Testis (tissue), 2 donors: ENCODE measurements at regions not wholly inside any gene's neighbourhood (a gene's known extent, or its start where the extent isn't known, plus 50 kb on each side); places are given as distances from the start of the nearest gene placed in this dataset.

Source experiments
- DNase-seq: peaks from one replicate; pipeline ENCODE4 v3.0.0-alpha.2; 2019
- H3K27ac ChIP-seq, 2 donors: fragments of 200-600 bp; sonication (generic); one replicate each; pipeline ENCODE4 v1.5.1; 2019
- H3K27me3 ChIP-seq: fragments of 200-600 bp; sonication (generic); one replicate; pipeline ENCODE4 v1.5.1; 2019
- H3K36me3 ChIP-seq: fragments of 200-600 bp; sonication (generic); one replicate; pipeline ENCODE4 v1.5.1; 2017; ENCODE audit warnings: low read depth; ENCODE audit errors: missing control alignments
- H3K4me1 ChIP-seq: fragments of 200-600 bp; sonication (generic); one replicate; pipeline ENCODE4 v1.5.1; 2019
- H3K4me3 ChIP-seq, 2 donors: fragments of 200-600 bp; sonication (generic); one replicate each; pipeline ENCODE4 v1.5.1; 2017 to 2019
- H3K9me3 ChIP-seq: fragments of 200-600 bp; sonication (generic); one replicate; pipeline ENCODE4 v1.5.1; 2017
- POLR2A ChIP-seq: fragments of 450-650 bp; IDR thresholded peaks from one replicate; pipeline ENCODE4 v1.6.1; 2017; ENCODE audit warnings: antibody characterized with exemption, mild to moderate bottlenecking, moderate library complexity
- WGBS, 2 donors: methylation state at CpG; one replicate each; pipeline ENCODE4 v1.1.5; 2018; 5-methylcytosine and 5-hydroxymethylcytosine counted together
- intact Hi-C: fragments of 100-400 bp; cut with DNase I; formaldehyde crosslinking; loops from one replicate; pipeline ENCODE4 v1.15.1; 2023; ENCODE audit warnings: low total_unique reads
- TF ChIP-seq, protein P1 (sequence below), 3 experiments: fragments of 450-650 bp in 2 of 3; fragments of 200-600 bp in 1 of 3; sonication (generic) in 1 of 3; IDR thresholded peaks; one replicate each; pipeline ENCODE4 v1.5.1; 2016 to 2019; ENCODE audit warnings: antibody characterized with exemption in 3 of 3, mild to moderate bottlenecking in 2 of 3, moderate library complexity in 1 of 3

DNA sequence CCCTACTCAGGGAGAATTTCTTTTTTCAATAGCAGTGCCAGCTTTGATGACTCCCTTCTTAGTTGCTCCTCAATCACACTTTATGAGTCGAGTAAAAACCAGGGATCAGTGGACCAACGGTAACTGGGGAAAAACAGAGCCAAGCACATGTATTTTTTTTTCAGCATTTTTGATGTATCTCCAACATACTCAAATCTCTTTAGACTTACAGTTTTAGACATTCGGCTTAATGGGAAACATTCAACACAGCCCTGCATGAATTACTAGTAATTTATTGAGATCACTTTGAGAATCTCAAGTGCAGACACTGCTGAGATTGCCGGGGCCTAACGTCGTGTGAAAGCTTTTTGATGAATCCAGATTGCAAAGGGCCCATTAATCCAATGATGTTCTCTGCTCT lies 306.7 kb downstream of the NUAK1 start:
- H3K4me1 ChIP-seq = no peaks in the 10 kb centered on the region
- no peak overlapping the region for H3K27ac ChIP-seq
- H3K27me3 ChIP-seq = no peaks in the 10 kb centered on the region
- TF ChIP-seq, protein P1, sequence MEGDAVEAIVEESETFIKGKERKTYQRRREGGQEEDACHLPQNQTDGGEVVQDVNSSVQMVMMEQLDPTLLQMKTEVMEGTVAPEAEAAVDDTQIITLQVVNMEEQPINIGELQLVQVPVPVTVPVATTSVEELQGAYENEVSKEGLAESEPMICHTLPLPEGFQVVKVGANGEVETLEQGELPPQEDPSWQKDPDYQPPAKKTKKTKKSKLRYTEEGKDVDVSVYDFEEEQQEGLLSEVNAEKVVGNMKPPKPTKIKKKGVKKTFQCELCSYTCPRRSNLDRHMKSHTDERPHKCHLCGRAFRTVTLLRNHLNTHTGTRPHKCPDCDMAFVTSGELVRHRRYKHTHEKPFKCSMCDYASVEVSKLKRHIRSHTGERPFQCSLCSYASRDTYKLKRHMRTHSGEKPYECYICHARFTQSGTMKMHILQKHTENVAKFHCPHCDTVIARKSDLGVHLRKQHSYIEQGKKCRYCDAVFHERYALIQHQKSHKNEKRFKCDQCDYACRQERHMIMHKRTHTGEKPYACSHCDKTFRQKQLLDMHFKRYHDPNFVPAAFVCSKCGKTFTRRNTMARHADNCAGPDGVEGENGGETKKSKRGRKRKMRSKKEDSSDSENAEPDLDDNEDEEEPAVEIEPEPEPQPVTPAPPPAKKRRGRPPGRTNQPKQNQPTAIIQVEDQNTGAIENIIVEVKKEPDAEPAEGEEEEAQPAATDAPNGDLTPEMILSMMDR (IDR thresholded peaks at IDR 0.05) = no peak
- TF ChIP-seq POLR2A = no peak
- no peak for DNase-seq
- no peaks in the 10 kb centered on the region for H3K36me3 ChIP-seq
- intact Hi-C loops = no loop called here
- H3K4me3 ChIP-seq = no peak overlapping the region
- 91 to 93% methylated on average over 6 of the region's 6 CpGs for WGBS, 2 donors
- no peaks in the 10 kb centered on the region for H3K9me3 ChIP-seq

DNA sequence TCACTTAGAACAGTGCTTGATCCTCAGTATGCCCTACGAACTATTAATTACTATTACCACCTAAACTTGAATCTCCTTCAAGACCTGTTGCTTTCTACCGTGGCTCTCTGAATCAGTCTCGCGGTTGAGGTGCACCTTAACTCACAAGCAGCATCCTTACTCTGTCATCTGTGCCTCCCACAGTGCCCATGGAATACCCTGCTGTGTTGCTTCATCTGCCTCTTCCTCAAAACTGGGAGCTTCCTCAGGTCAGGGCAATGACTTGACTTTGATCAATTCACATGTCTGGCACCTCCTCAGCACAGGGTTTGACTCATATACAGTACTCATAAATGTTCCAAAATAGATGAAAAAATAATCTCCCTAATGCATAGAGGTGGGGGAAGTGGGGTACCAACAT lies 305.9 kb downstream of the NUAK1 start:
- Histone ChIP-seq H3K4me3 (no peak overlapping the region), H3K36me3 (no peaks in the 10 kb centered on the region), H3K4me1 (no peaks in the 10 kb centered on the region), H3K9me3 (no peaks in the 10 kb centered on the region), H3K27ac (no peak overlapping the region), H3K27me3 (no peaks in the 10 kb centered on the region)
- DNase-seq = no peak
- WGBS, 2 donors = 79 to 96% methylated on average over 4 of the region's 4 CpGs
- intact Hi-C loops = no loop called here
- TF ChIP-seq, protein P1 (IDR thresholded peaks at IDR 0.05) = no peak
- TF ChIP-seq POLR2A = no peak

DNA sequence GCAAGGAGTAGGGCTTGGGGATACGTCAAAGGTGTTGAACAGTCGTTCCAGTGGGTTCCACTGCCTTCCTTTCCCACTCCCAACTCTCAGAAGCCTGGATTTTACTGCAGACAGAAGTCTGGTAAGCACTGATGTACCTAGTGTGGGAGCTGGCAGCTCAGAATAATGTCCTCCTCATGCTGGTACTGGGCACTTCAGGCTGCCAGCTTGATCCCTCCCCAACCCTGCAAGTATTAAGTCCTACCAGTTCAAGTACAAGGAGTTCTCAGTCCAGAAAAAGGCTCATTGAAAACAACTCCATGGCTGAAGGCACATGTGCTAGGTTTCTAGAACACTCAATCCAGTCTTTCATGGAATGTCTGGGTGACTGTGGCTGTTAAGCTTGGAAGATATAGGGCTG lies 304.3 kb downstream of the NUAK1 start:
- no peak overlapping the region for H3K27ac ChIP-seq
- 96 to 97% methylated on average over 2 of the region's 2 CpGs for WGBS, 2 donors
- no peak for DNase-seq
- no peaks in the 10 kb centered on the region for H3K9me3 ChIP-seq
- H3K27me3 ChIP-seq = no peaks in the 10 kb centered on the region
- H3K36me3 ChIP-seq = no peaks in the 10 kb centered on the region
- intact Hi-C loops = no loop called here
- TF ChIP-seq POLR2A = no peak
- TF ChIP-seq, protein P1 (IDR thresholded peaks at IDR 0.05) = no peak
- no peak overlapping the region for H3K4me3 ChIP-seq
- H3K4me1 ChIP-seq = no peaks in the 10 kb centered on the region

DNA sequence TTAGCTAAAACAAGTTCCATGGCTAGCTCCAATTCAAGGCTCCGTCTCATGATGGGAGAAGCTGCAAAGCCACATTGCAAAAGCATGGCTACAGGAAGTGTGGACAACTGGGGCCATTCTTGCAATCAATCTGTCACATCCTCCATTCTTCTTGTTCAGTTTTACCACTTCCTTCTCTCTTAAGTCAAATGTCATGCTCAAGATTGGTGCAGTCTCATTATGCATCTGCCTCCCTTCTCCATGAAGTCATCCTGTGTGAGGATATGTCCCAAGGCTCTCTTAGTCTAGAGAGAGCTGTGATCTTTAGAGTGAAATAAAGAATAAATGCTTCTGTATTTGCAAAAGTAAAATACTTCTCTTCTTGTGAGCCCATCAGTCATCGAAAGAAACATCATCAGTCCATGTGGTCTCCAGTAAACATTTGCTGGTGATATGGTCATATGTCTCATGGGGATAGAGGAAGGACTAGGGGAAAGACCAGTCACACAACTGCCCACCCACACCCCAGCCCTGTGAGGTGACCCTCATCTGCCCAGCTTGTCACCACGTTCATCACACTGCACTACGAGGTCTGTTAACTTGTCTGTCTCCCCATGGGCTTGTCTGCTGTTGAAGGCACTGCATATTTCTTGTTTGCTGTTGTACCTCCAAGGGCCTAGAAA lies 303.0 kb downstream of the NUAK1 start:
- WGBS, 2 donors = 96 to 97% methylated on average over 4 of the region's 4 CpGs
- no peak for TF ChIP-seq POLR2A
- TF ChIP-seq, protein P1 (IDR thresholded peaks at IDR 0.05) = no peak
- Histone ChIP-seq H3K36me3 (no peaks in the 10 kb centered on the region), H3K27me3 (no peaks in the 10 kb centered on the region), H3K9me3 (no peaks in the 10 kb centered on the region), H3K4me1 (peaks cover 3% of the 10 kb centered on the region), H3K27ac (no peak overlapping the region), H3K4me3 (no peak overlapping the region)
- no peak for DNase-seq
- intact Hi-C loops = no loop called here

DNA sequence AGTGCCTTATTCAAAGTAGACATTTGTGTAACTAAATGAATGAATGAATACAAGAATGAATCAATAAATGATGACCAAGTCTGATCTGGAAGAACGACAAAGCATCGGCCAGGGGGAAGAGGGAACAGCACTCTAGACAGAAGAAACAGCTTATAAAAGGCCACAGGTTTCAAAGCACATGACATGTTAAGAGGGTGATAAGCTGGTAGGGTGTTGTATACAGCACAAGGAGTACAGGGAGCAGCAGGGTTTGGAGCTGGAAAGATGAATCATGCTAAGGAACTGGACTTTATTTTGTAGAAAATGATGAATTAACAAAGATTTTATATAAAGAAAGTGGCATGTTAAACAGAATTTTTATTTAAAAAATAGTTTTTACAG lies 302.5 kb downstream of the NUAK1 start:
- Histone ChIP-seq H3K4me3 (no peak overlapping the region), H3K27ac (no peak overlapping the region), H3K36me3 (no peaks in the 10 kb centered on the region), H3K27me3 (no peaks in the 10 kb centered on the region), H3K9me3 (no peaks in the 10 kb centered on the region), H3K4me1 (peaks cover 5% of the 10 kb centered on the region)
- DNase-seq = no peak
- intact Hi-C loops = no loop called here
- TF ChIP-seq, protein P1 (IDR thresholded peaks at IDR 0.05) = no peak
- TF ChIP-seq POLR2A = no peak
- 94% methylated on average over 2 of the region's 2 CpGs for WGBS, 2 donors
